ENCODE measurements at regions not wholly inside any gene's neighbourhood (a gene's known extent, or its start where the extent isn't known, plus 50 kb on each side); places are given as distances from the start of the nearest gene placed in this dataset.

DNA sequence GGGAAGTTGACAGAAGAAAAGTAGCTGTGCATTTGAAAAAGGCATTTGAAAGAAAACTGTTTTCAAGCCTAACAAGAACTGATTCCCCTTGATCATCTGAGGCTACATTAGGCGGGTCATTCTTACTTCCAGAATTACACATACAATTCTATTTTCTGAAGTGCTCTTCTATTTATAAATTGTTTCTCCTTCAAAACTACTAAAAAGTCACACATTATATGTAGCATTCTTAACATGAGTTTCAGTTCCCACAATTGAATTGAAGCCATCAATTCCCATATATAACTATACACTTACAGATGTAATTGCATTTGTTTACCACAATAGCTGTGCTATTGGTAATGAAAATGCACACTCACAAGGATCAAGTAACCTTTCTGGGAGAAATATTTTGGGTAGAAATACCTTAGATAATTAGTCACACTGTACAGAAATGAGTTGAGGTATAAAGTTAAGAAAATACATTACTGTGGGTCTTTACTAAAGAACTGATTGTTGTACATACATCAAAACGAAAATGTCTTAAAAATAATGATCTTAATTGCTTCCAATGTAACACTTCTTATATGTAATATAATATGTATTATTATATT, 1688.0 kb upstream of the AGA start:
- TF ChIP-seq, protein P1, sequence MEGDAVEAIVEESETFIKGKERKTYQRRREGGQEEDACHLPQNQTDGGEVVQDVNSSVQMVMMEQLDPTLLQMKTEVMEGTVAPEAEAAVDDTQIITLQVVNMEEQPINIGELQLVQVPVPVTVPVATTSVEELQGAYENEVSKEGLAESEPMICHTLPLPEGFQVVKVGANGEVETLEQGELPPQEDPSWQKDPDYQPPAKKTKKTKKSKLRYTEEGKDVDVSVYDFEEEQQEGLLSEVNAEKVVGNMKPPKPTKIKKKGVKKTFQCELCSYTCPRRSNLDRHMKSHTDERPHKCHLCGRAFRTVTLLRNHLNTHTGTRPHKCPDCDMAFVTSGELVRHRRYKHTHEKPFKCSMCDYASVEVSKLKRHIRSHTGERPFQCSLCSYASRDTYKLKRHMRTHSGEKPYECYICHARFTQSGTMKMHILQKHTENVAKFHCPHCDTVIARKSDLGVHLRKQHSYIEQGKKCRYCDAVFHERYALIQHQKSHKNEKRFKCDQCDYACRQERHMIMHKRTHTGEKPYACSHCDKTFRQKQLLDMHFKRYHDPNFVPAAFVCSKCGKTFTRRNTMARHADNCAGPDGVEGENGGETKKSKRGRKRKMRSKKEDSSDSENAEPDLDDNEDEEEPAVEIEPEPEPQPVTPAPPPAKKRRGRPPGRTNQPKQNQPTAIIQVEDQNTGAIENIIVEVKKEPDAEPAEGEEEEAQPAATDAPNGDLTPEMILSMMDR (conservative IDR thresholded peaks at IDR 0.05; ENCODE audit: low read depth, low read length): no peak
- TF ChIP-seq EZH2 (IDR thresholded peaks at IDR 0.05; ENCODE audit: borderline replicate concordance, low read depth, low read length, poor library complexity, severe bottlenecking): no peak
- Histone ChIP-seq H3K27ac (ENCODE audit: low read depth, low read length, poor library complexity, severe bottlenecking) (no peak overlapping the region), H3K4me1 (ENCODE audit: insufficient read depth, low read length, poor library complexity, severe bottlenecking) (no peaks in the 10 kb centered on the region), H3K4me3 (ENCODE audit: low read depth, low read length, poor library complexity, severe bottlenecking) (no peak overlapping the region), H3K27me3 (replicated peaks; ENCODE audit: insufficient read depth, low read depth, low read length, poor library complexity) (no peaks in the 10 kb centered on the region), H3K9me3 (ENCODE audit: low read depth, low read length, poor library complexity, severe bottlenecking) (no peaks in the 10 kb centered on the region), H3K36me3 (ENCODE audit: insufficient read depth, low read length, poor library complexity, severe bottlenecking) (no peaks in the 10 kb centered on the region)
- DNase-seq (ENCODE audit: low spot score): no peak
- BruUV-seq (replicated peaks): no TSS peak
- ChIA-PET POLR2A (ENCODE audit: low non-redundant PET) (no interaction called here), CTCF (no interaction called here)
- intact Hi-C loops (cut with micrococcal nuclease; ENCODE audit: unreplicated experiment): no loop called here

DNA sequence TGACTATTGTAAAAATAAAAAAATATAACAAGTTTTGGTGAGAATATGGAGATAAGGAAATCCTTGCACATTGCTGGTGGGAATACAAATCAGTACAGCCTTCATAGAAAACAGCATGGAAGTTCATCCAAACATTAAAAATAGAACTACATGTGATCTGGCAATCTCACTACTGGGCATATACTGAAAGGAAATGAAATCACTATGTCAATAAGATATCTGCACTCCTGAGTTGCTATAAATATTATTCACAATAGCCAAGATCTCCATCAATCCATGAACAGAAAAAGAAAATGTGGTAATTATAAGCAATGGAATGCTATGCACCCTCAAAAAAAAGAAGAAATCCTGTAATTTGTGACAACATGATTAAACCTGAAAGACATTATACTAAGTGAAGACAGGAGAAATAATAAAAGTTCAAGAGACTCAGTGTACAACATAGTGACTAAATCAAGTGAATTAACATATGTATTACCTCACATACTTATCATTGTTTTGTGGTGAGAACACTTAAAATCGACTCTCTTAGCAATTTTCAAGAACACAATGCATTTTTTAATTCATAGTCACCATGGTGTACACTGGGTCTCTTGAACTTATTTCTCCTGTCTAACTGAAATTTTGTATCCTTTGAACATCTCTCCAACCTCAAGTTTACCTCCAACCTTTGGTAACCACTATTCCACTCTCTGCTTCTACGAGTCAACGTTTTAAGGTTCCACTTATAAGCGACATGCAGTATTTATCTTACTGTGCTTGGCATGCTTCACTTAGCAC, 1703.7 kb upstream of the AGA start:
- CTCF ChIA-PET: no interaction called here
- no peak for TF ChIP-seq EZH2 (IDR thresholded peaks at IDR 0.05; ENCODE audit: borderline replicate concordance, low read depth, low read length, poor library complexity, severe bottlenecking)
- TF ChIP-seq, protein P1 (conservative IDR thresholded peaks at IDR 0.05; ENCODE audit: low read depth, low read length): no peak
- POLR2A ChIA-PET (ENCODE audit: low non-redundant PET): no interaction called here

DNA sequence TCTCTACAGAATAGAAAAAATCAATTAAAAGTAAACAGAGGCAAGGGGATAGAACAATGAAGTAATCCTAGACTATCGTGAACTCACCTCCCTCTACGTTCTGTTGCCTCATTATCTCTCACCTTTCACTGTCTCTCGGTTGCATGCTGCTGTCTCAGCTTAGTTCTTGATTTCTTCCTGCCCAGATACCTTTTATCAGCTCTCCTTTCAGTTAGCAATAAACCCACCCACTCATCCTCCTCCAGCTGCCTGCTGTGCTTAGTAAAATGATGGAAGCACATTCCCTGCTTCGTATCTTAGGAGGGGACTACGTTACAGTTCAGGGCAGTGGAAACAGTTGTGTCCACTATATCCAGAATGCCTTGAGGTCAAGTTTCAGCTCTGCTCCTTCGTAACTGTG, 1709.5 kb upstream of the AGA start:
- DNase-seq (ENCODE audit: low spot score): no peak
- TF ChIP-seq EZH2 (IDR thresholded peaks at IDR 0.05; ENCODE audit: borderline replicate concordance, low read depth, low read length, poor library complexity, severe bottlenecking): no peak
- TF ChIP-seq, protein P1 (conservative IDR thresholded peaks at IDR 0.05; ENCODE audit: low read depth, low read length): no peak
- CTCF ChIA-PET: no interaction called here
- H3K27ac ChIP-seq (ENCODE audit: low read depth, low read length, poor library complexity, severe bottlenecking): no peak overlapping the region
- no peaks in the 10 kb centered on the region for H3K9me3 ChIP-seq (ENCODE audit: low read depth, low read length, poor library complexity, severe bottlenecking)
- H3K36me3 ChIP-seq (ENCODE audit: insufficient read depth, low read length, poor library complexity, severe bottlenecking): no peaks in the 10 kb centered on the region
- POLR2A ChIA-PET (ENCODE audit: low non-redundant PET): no interaction called here
- BruUV-seq (replicated peaks): no TSS peak
- H3K4me1 ChIP-seq (ENCODE audit: insufficient read depth, low read length, poor library complexity, severe bottlenecking): no peaks in the 10 kb centered on the region
- no peaks in the 10 kb centered on the region for H3K27me3 ChIP-seq (replicated peaks; ENCODE audit: insufficient read depth, low read depth, low read length, poor library complexity)
- no peak overlapping the region for H3K4me3 ChIP-seq (ENCODE audit: low read depth, low read length, poor library complexity, severe bottlenecking)
- intact Hi-C loops (cut with micrococcal nuclease; ENCODE audit: unreplicated experiment): no loop called here

More for the DNA sequence above, 1703.7 kb upstream of the AGA start:
- Histone ChIP-seq H3K4me1 (ENCODE audit: insufficient read depth, low read length, poor library complexity, severe bottlenecking) (no peaks in the 10 kb centered on the region), H3K9me3 (ENCODE audit: low read depth, low read length, poor library complexity, severe bottlenecking) (no peaks in the 10 kb centered on the region), H3K27me3 (replicated peaks; ENCODE audit: insufficient read depth, low read depth, low read length, poor library complexity) (no peaks in the 10 kb centered on the region), H3K4me3 (ENCODE audit: low read depth, low read length, poor library complexity, severe bottlenecking) (no peak overlapping the region), H3K27ac (ENCODE audit: low read depth, low read length, poor library complexity, severe bottlenecking) (no peak overlapping the region), H3K36me3 (ENCODE audit: insufficient read depth, low read length, poor library complexity, severe bottlenecking) (no peaks in the 10 kb centered on the region)
- DNase-seq (ENCODE audit: low spot score): no peak
- intact Hi-C loops (cut with micrococcal nuclease; ENCODE audit: unreplicated experiment): no loop called here
- BruUV-seq (replicated peaks): no TSS peak
